OCI-LY7 (cell line): ENCODE measurements at regions not wholly inside any gene's neighbourhood (a gene's known extent, or its start where the extent isn't known, plus 50 kb on each side); places are given as distances from the start of the nearest gene placed in this dataset.

ENCODE experiments used
- BruUV-seq: library from RNA; stranded (reverse); fragments of 400-500 nt; replicated peaks from 2 replicates; lab custom pipeline; 2021; lab: Mats Ljungman, UMichigan
- CTCF ChIA-PET: fragments of 300-600 bp; sonication (Branson Sonifier 250); formaldehyde crosslinking; loops from one replicate; lab custom pipeline; 2022; ENCODE audit warnings: antibody characterized with exemption; ENCODE audit not compliant: unreplicated experiment; lab: Charles Lee
- POLR2A ChIA-PET: fragments of 300-600 bp; sonication (Branson Sonifier 250); formaldehyde crosslinking; loops from one replicate; lab custom pipeline; 2022; ENCODE audit warnings: antibody characterized with exemption; lab: Charles Lee
- DNase-seq: peaks from one replicate; pipeline ENCODE4 v3.0.0-alpha.2; 2015; ENCODE audit warnings: low spot score
- H2AFZ ChIP-seq: fragments of 200-600 bp; sonication (generic), shearing (Covaris generic); 2 replicates; pipeline ENCODE4 v1.6.1; 2014; ENCODE audit warnings: mild to moderate bottlenecking, antibody characterized with exemption, low read length, moderate library complexity
- H3K27ac ChIP-seq: fragments of 200-600 bp; sonication (generic); 2 replicates; pipeline ENCODE4 v1.5.1; 2014; ENCODE audit warnings: mixed run types, low read depth, mild to moderate bottlenecking, moderate library complexity, low read length, inconsistent platforms; ENCODE audit not compliant: poor library complexity, severe bottlenecking
- H3K36me3 ChIP-seq: fragments of 200-600 bp; sonication (generic); 2 replicates; pipeline ENCODE4 v1.6.1; 2014; ENCODE audit warnings: mild to moderate bottlenecking, antibody characterized with exemption, low read length, moderate library complexity, mixed read lengths; ENCODE audit not compliant: insufficient read depth
- H3K4me1 ChIP-seq: fragments of 200-600 bp; sonication (generic); 2 replicates; pipeline ENCODE4 v1.5.1; 2014; ENCODE audit warnings: mild to moderate bottlenecking, low read length; ENCODE audit not compliant: insufficient read depth, poor library complexity, severe bottlenecking
- H3K4me2 ChIP-seq: fragments of 200-600 bp; sonication (generic); 2 replicates; pipeline ENCODE4 v1.6.1; 2014; ENCODE audit warnings: mild to moderate bottlenecking, low read length
- H3K4me3 ChIP-seq: fragments of 200-600 bp; sonication (generic); 2 replicates; pipeline ENCODE4 v1.5.1; 2014; ENCODE audit warnings: mild to moderate bottlenecking, low read depth, low read length; ENCODE audit not compliant: poor library complexity, severe bottlenecking
- H3K79me2 ChIP-seq: fragments of 200-600 bp; sonication (generic); 2 replicates; pipeline ENCODE4 v1.6.1; 2016; ENCODE audit warnings: low read depth, mild to moderate bottlenecking, low read length, moderate library complexity, mixed read lengths; ENCODE audit not compliant: insufficient read depth
- H3K9me2 ChIP-seq: fragments of 200-600 bp; sonication (generic); 2 replicates; pipeline ENCODE4 v1.6.1; 2016; ENCODE audit warnings: mild to moderate bottlenecking, low read length, mixed read lengths; ENCODE audit not compliant: insufficient read depth
- H3K9me3 ChIP-seq: fragments of 200-600 bp; sonication (generic); 2 replicates; pipeline ENCODE4 v1.6.1; 2014; ENCODE audit warnings: mild to moderate bottlenecking, mixed run types, low read length, mixed read lengths
- H4K20me1 ChIP-seq: fragments of 200-600 bp; sonication (generic); 2 replicates; pipeline ENCODE4 v1.6.1; 2014; ENCODE audit warnings: mild to moderate bottlenecking, antibody characterized with exemption, low read length, moderate library complexity, mixed read lengths; ENCODE audit not compliant: insufficient read depth
- CTCF ChIP-seq: fragments of 200-600 bp; sonication (generic); conservative IDR thresholded peaks from 2 replicates; pipeline ENCODE4 v1.5.1; 2014; ENCODE audit warnings: mild to moderate bottlenecking, antibody characterized with exemption, low read length, moderate library complexity, mixed read lengths
- EZH2phosphoT487 ChIP-seq: fragments of 200-600 bp; sonication (generic); IDR thresholded peaks from 2 replicates; pipeline ENCODE4 v1.6.1; 2018; ENCODE audit warnings: low read depth, borderline replicate concordance, mild to moderate bottlenecking, mixed run types, antibody characterized with exemption, low read length, moderate library complexity, mixed read lengths
- intact Hi-C: fragments of 100-400 bp; cut with micrococcal nuclease; formaldehyde crosslinking; loops from one replicate; pipeline ENCODE4 v1.10.0; 2022; ENCODE audit not compliant: unreplicated experiment

- 0 out of 2 replicates have a peak, but pooled peaks cover 6% of the 10 kb centered on the region for H3K9me3 ChIP-seq
- H3K4me3 ChIP-seq, result no peak overlapping the region
- H3K36me3 ChIP-seq, result no peaks in the 10 kb centered on the region
- intact Hi-C loops, result no loop called here
- CTCF ChIA-PET, result no interaction called here
- TF ChIP-seq CTCF, result no peak
- TF ChIP-seq EZH2phosphoT487, result no peak
- no peak overlapping the region for H3K27ac ChIP-seq
- BruUV-seq, result no TSS peak
- DNase-seq, result no peak
- H3K9me2 ChIP-seq, result no peaks in the 10 kb centered on the region
- no peak overlapping the region for H2AFZ ChIP-seq
- no peaks in the 10 kb centered on the region for H3K79me2 ChIP-seq
- POLR2A ChIA-PET, result interaction anchor here (0.6 to 0.7 kb wide), 2 partner anchors 101 to 222 kb away, joined by 3 read pairs; no protein-coding TSS in a partner anchor
- H3K4me2 ChIP-seq, result no peak overlapping the region
- no peaks in the 10 kb centered on the region for H3K4me1 ChIP-seq
- H4K20me1 ChIP-seq, result no peaks in the 10 kb centered on the region
These were observed 64.1 kb downstream of the FAM50B start for GRCh38 chr6:3913077-3913957.

- ChIA-PET POLR2A (no interaction called here), CTCF (no interaction called here)
- no peak for DNase-seq
- Histone ChIP-seq H3K4me2 (no peak overlapping the region), H3K9me2 (no peaks in the 10 kb centered on the region), H3K4me1 (no peaks in the 10 kb centered on the region), H3K36me3 (no peaks in the 10 kb centered on the region), H3K4me3 (no peak overlapping the region), H3K79me2 (no peaks in the 10 kb centered on the region), H3K9me3 (0 out of 2 replicates have a peak, but pooled peaks cover 6% of the 10 kb centered on the region), H4K20me1 (no peaks in the 10 kb centered on the region), H3K27ac (no peak overlapping the region), H2AFZ (no peak overlapping the region)
- intact Hi-C loops, result no loop called here
- TF ChIP-seq EZH2phosphoT487 (no peak), CTCF (no peak)
- BruUV-seq, result no TSS peak
These were observed 64.8 kb downstream of the FAM50B start for GRCh38 chr6:3913958-3914337.
